Medulla oblongata (tissue), 1 donor: ENCODE measurements at regions not wholly inside any gene's neighbourhood (a gene's known extent, or its start where the extent isn't known, plus 50 kb on each side); places are given as distances from the start of the nearest gene placed in this dataset.

ENCODE experiments used
- DNase-seq: peaks from one replicate; pipeline ENCODE4 v3.0.0-alpha.2; 2015; ENCODE audit errors: extremely low spot score

GRCh38 chr2:2828774-2829368 lies 497.8 kb upstream of the MYT1L start:
- DNase-seq = no peak

GRCh38 chr2:2827761-2828221 lies 496.7 kb upstream of the MYT1L start:
- DNase-seq = no peak

- DNase-seq = no peak
These were observed 496.1 kb upstream of the MYT1L start for GRCh38 chr2:2827046-2827636.

- no peak for DNase-seq
These were observed 495.5 kb upstream of the MYT1L start for GRCh38 chr2:2826621-2827020.

- DNase-seq = no peak
These were observed 495.1 kb upstream of the MYT1L start for GRCh38 chr2:2826209-2826551.

- DNase-seq = no peak
These were observed 494.6 kb upstream of the MYT1L start for GRCh38 chr2:2825516-2826208.

- DNase-seq = no peak
These were observed 494.0 kb upstream of the MYT1L start for GRCh38 chr2:2825062-2825461.

GRCh38 chr2:2824588-2824987 lies 493.5 kb upstream of the MYT1L start:
- no peak for DNase-seq

- no peak for DNase-seq
These were observed 492.1 kb upstream of the MYT1L start for GRCh38 chr2:2823061-2823753.

GRCh38 chr2:2822143-2822542 lies 491.1 kb upstream of the MYT1L start:
- no peak for DNase-seq

GRCh38 chr2:2812648-2813047 lies 481.6 kb upstream of the MYT1L start:
- no peak for DNase-seq

- DNase-seq = no peak
These were observed 481.0 kb upstream of the MYT1L start for GRCh38 chr2:2812117-2812516.

- DNase-seq = no peak
These were observed 479.4 kb upstream of the MYT1L start for GRCh38 chr2:2810504-2810903.

GRCh38 chr2:2809771-2810170 lies 478.7 kb upstream of the MYT1L start:
- no peak for DNase-seq

- no peak for DNase-seq
These were observed 477.5 kb upstream of the MYT1L start for GRCh38 chr2:2808551-2809058.

GRCh38 chr2:2806711-2807110 lies 475.6 kb upstream of the MYT1L start:
- no peak for DNase-seq

- no peak for DNase-seq
These were observed 474.2 kb upstream of the MYT1L start for GRCh38 chr2:2805263-2805662.

GRCh38 chr2:2804528-2804927 lies 473.5 kb upstream of the MYT1L start:
- no peak for DNase-seq

GRCh38 chr2:2801458-2801857 lies 470.4 kb upstream of the MYT1L start:
- no peak for DNase-seq

- no peak for DNase-seq
These were observed 469.6 kb upstream of the MYT1L start for GRCh38 chr2:2800697-2801096.

GRCh38 chr2:2800001-2800400 lies 468.9 kb upstream of the MYT1L start:
- no peak for DNase-seq

GRCh38 chr2:2799151-2799697 lies 468.1 kb upstream of the MYT1L start:
- no peak for DNase-seq
